ENCODE measurements at regions not wholly inside any gene's neighbourhood (a gene's known extent, or its start where the extent isn't known, plus 50 kb on each side); places are given as distances from the start of the nearest gene placed in this dataset.

GRCh38 chr21:38956856-38957571 lies 151.3 kb downstream of the ETS2 start:
- DNase-seq: peak; percentile 29

- no peak for DNase-seq
Observed at GRCh38 chr21:38956521-38956855, 150.8 kb downstream of the ETS2 start.

- DNase-seq: no peak
Observed at GRCh38 chr21:38956007-38956406, 150.3 kb downstream of the ETS2 start.

GRCh38 chr21:38955495-38955894 lies 149.8 kb downstream of the ETS2 start:
- no peak for DNase-seq

- DNase-seq: no peak
Observed at GRCh38 chr21:38954588-38955004, 148.9 kb downstream of the ETS2 start.

- no peak for DNase-seq
Observed at GRCh38 chr21:38953516-38953915, 147.8 kb downstream of the ETS2 start.

GRCh38 chr21:38952890-38953289 lies 147.2 kb downstream of the ETS2 start:
- no peak for DNase-seq

- no peak for DNase-seq
Observed at GRCh38 chr21:38951095-38951730, 145.5 kb downstream of the ETS2 start.

GRCh38 chr21:38950435-38951094 lies 144.8 kb downstream of the ETS2 start:
- no peak for DNase-seq

- no peak for DNase-seq
Observed at GRCh38 chr21:38949070-38949380, 143.3 kb downstream of the ETS2 start.

GRCh38 chr21:38948377-38949069 lies 142.8 kb downstream of the ETS2 start:
- DNase-seq: no peak

- no peak for DNase-seq
Observed at GRCh38 chr21:38945545-38946245, 140.0 kb downstream of the ETS2 start.

GRCh38 chr21:38944903-38945302 lies 139.2 kb downstream of the ETS2 start:
- DNase-seq: no peak

GRCh38 chr21:38944402-38944801 lies 138.7 kb downstream of the ETS2 start:
- DNase-seq: no peak

- DNase-seq: no peak
Observed at GRCh38 chr21:38942748-38943211, 137.1 kb downstream of the ETS2 start.

GRCh38 chr21:38938769-38939168 lies 133.0 kb downstream of the ETS2 start:
- no peak for DNase-seq

- DNase-seq: no peak
Observed at GRCh38 chr21:38938343-38938742, 132.6 kb downstream of the ETS2 start.

- DNase-seq: no peak
Observed at GRCh38 chr21:38937844-38938243, 132.1 kb downstream of the ETS2 start.

GRCh38 chr21:38937286-38937790 lies 131.6 kb downstream of the ETS2 start:
- DNase-seq: no peak

GRCh38 chr21:38936240-38936639 lies 130.5 kb downstream of the ETS2 start:
- no peak for DNase-seq

GRCh38 chr21:38933731-38934130 lies 128.0 kb downstream of the ETS2 start:
- no peak for DNase-seq

- DNase-seq: no peak
Observed at GRCh38 chr21:38931291-38931690, 125.6 kb downstream of the ETS2 start.

Measured in right kidney (tissue), 1 donor.